K562 (cell line): ENCODE measurements at regions not wholly inside any gene's neighbourhood (a gene's known extent, or its start where the extent isn't known, plus 50 kb on each side); places are given as distances from the start of the nearest gene placed in this dataset. TPM values are rescaled to one million over a fixed set of nuclear protein-coding genes. Genes with fewer than 3 reads are reported as not detected.

Source experiments
- microRNA-seq: library from miRNA; unstranded; fragments of <30 nt; microRNA quantifications from one replicate; pipeline ENCODE4, GENCODE V29; 2018; ENCODE audit warnings: borderline microRNAs expressed
- small RNA-seq: library from RNA; depleted of rRNA; stranded (forward); fragments of <200 nt; gene quantifications from one replicate; pipeline ENCODE3, GENCODE V24; 2014

Small RNA genes in the stretch of these regions (microRNA-seq; reads per million reads assigned to microRNA genes)
- gene MIR5702: not detected

Small RNA genes in the stretch of these regions (small RNA-seq; reads per million reads assigned to genes)
- not detected for gene AC068138.1
- gene MIR5702: not detected
